Heart left ventricle (tissue), 16 donors: ENCODE measurements at regions not wholly inside any gene's neighbourhood (a gene's known extent, or its start where the extent isn't known, plus 50 kb on each side); places are given as distances from the start of the nearest gene placed in this dataset.

Experiments used
- ATAC-seq, 4 donors: fragments of 200-7000 bp; cut with Tn5 transposase; one replicate each; pipeline ENCODE4 v1.9.1; 2020 to 2022; ENCODE audit warnings: moderate library complexity in 4 of 4, mild to moderate bottlenecking in 3 of 4, moderate number of reproducible peaks in 1 of 4
- DNase-seq, 5 donors: peaks; one replicate each; pipeline ENCODE4 v3.0.0-alpha.2; 2020
- H3K27ac ChIP-seq, 12 donors: fragments of 200-600 bp; sonication (generic) in 4 of 12; one replicate each; pipeline versions ENCODE4 v1.5.0 to v1.8.0; 2016 to 2022; ENCODE audit warnings: mild to moderate bottlenecking in 2 of 12
- H3K27me3 ChIP-seq, 9 donors: fragments of 200-600 bp; sonication (generic) in 2 of 9; one replicate each; pipeline versions ENCODE4 v1.5.1 to v1.8.0; 2016 to 2022; ENCODE audit warnings: mild to moderate bottlenecking in 3 of 9
- H3K36me3 ChIP-seq, 9 donors: fragments of 200-600 bp; sonication (generic) in 2 of 9; one replicate each; pipeline versions ENCODE4 v1.5.0 to v1.8.0; 2018 to 2022; ENCODE audit warnings: mild to moderate bottlenecking in 2 of 9
- H3K4me1 ChIP-seq, 12 donors: fragments of 200-600 bp; sonication (generic) in 4 of 12; one replicate each; pipeline versions ENCODE4 v1.5.0 to v1.8.0; 2016 to 2022; ENCODE audit warnings: mild to moderate bottlenecking in 3 of 12
- H3K4me3 ChIP-seq, 12 donors: fragments of 200-600 bp; sonication (generic) in 4 of 12; one replicate each; pipeline versions ENCODE4 v1.5.0 to v1.8.0; 2017 to 2022; ENCODE audit warnings: mild to moderate bottlenecking in 9 of 12, moderate library complexity in 4 of 12
- H3K9me3 ChIP-seq, 12 donors: fragments of 200-600 bp; sonication (generic) in 4 of 12; one replicate each; pipeline versions ENCODE4 v1.5.0 to v1.8.0; 2016 to 2022; ENCODE audit warnings: mild to moderate bottlenecking in 1 of 12
- CTCF ChIP-seq, 12 donors: fragments of 200-600 bp; sonication (generic) in 4 of 12; IDR thresholded peaks; one replicate each; pipeline versions ENCODE4 v1.5.0 to v1.8.0; 2018 to 2022; ENCODE audit warnings: antibody characterized with exemption in 12 of 12, mild to moderate bottlenecking in 5 of 12
- POLR2A ChIP-seq, 2 donors: fragments of 450-650 bp; IDR thresholded peaks; one replicate each; pipeline ENCODE4 v1.6.1; 2017; ENCODE audit warnings: antibody characterized with exemption in 2 of 2, mild to moderate bottlenecking in 2 of 2, moderate library complexity in 2 of 2
- WGBS, 4 donors: extraction: QIAGEN DNeasy Blood & Tissue Kit in 2 of 4; methylation state at CpG; one replicate each; pipeline versions ENCODE4 v1.1.5 to v1.1.7; 2013 to 2018; 5-methylcytosine and 5-hydroxymethylcytosine counted together
- intact Hi-C, 10 donors: fragments of 100-400 bp; cut with DNase I; formaldehyde crosslinking; loops; one replicate each; pipeline versions ENCODE4 v1.11.1 to v1.14.2; 2022
- donor health status: ischemic (EF 13 %, LVEDD 7.1; RV severe dilation, severe dysfunction).
- donor health status: healthy with polysubstance abuse.
- donor health status: DM: no; HTN: yes; CAD: no.
- donor health status: DM: no; HTN: no; CAD: no.
- donor health status: ischemic (EF 25% LVEDD 6.9; RV normal size, moderate dysfunction).
- donor health status: ischemic (EF 25% LVEDD 5.7; RV mildly dilated, moderate dysfunction).
- donor health status: healthy.
- donor health status: DM: yes; HTN: yes; CAD: no.
- donor health status: ischemic (EF 35%, LVEDD 5.7; RV mildly dilated, moderate dysfunction).
- donor health status: nonischemic (EF 11% LVEDD 7.7; RV severe dilation, severe dysfunction).
- donor health status: DM: yes; HTN: yes; CAD: no.
- donor health status: PGD.
- donor health status: ischemic (EF 29% LVEDD 5.4; RV normal size, mild dysfunction).
- donor health status: nonischemic (EF 23%, LVEDD 6.1; RV moderate dilation, normal function).

- intact Hi-C loops: no loop called here
- DNase-seq (no peak), ATAC-seq (no peak)
- no peaks in the 10 kb centered on the region for H3K4me1 ChIP-seq
- no peaks in the 10 kb centered on the region for H3K36me3 ChIP-seq
- 46 to 65% (median 61%) methylated on average over 4 of the region's 4 CpGs for WGBS, 4 donors
- H3K27ac ChIP-seq: no peak overlapping the region
- TF ChIP-seq CTCF (IDR thresholded peaks at IDR 0.05) (no peak), POLR2A (IDR thresholded peaks at IDR 0.05) (no peak)
- no peaks in the 10 kb centered on the region for H3K9me3 ChIP-seq
- H3K27me3 ChIP-seq: no peaks in the 10 kb centered on the region
- no peak overlapping the region for H3K4me3 ChIP-seq
These were observed 423.1 kb downstream of the CNTN6 start for GRCh38 chr3:1515882-1516281.

GRCh38 chr3:1527786-1528185 lies 435.0 kb downstream of the CNTN6 start:
- 41 to 74% (median 59%) methylated on average over 4 of the region's 4 CpGs for WGBS, 4 donors
- no peaks in the 10 kb centered on the region for H3K9me3 ChIP-seq
- no peak for ATAC-seq
- H3K4me3 ChIP-seq: no peak overlapping the region
- no peak for TF ChIP-seq CTCF (IDR thresholded peaks at IDR 0.05)
- no peak for TF ChIP-seq POLR2A (IDR thresholded peaks at IDR 0.05)
- no peaks in the 10 kb centered on the region for H3K36me3 ChIP-seq
- intact Hi-C loops: no loop called here
- H3K27me3 ChIP-seq: no peaks in the 10 kb centered on the region
- H3K27ac ChIP-seq: no peak overlapping the region
- no peaks in the 10 kb centered on the region for H3K4me1 ChIP-seq
- no peak for DNase-seq

- 63 to 75% (median 72%) methylated on average over 4 of the region's 4 CpGs for WGBS, 4 donors
- Histone ChIP-seq H3K9me3 (no peaks in the 10 kb centered on the region), H3K4me1 (no peaks in the 10 kb centered on the region), H3K36me3 (no peaks in the 10 kb centered on the region), H3K27ac (no peak overlapping the region), H3K4me3 (no peak overlapping the region), H3K27me3 (no peaks in the 10 kb centered on the region)
- intact Hi-C loops: no loop called here
- no peak for ATAC-seq
- DNase-seq: no peak
- TF ChIP-seq CTCF (IDR thresholded peaks at IDR 0.05): no peak
- no peak for TF ChIP-seq POLR2A (IDR thresholded peaks at IDR 0.05)
These were observed 435.8 kb downstream of the CNTN6 start for GRCh38 chr3:1528621-1529020.

- ATAC-seq: no peak
- intact Hi-C loops: no loop called here
- TF ChIP-seq CTCF (IDR thresholded peaks at IDR 0.05): no peak
- TF ChIP-seq POLR2A (IDR thresholded peaks at IDR 0.05): no peak
- Histone ChIP-seq H3K4me1 (no peaks in the 10 kb centered on the region), H3K4me3 (no peak overlapping the region), H3K36me3 (no peaks in the 10 kb centered on the region), H3K27ac (no peak overlapping the region), H3K27me3 (no peaks in the 10 kb centered on the region), H3K9me3 (no peaks in the 10 kb centered on the region)
- no peak for DNase-seq
- 37 to 49% (median 42%) methylated on average over 4 of the region's 4 CpGs for WGBS, 4 donors
These were observed 436.9 kb downstream of the CNTN6 start for GRCh38 chr3:1529676-1530075.
